ENCODE measurements at regions not wholly inside any gene's neighbourhood (a gene's known extent, or its start where the extent isn't known, plus 50 kb on each side); places are given as distances from the start of the nearest gene placed in this dataset.
"Not testable (repeated sequence)": the region's sequence is repeated elsewhere in the genome, so short reads cannot be mapped to it uniquely, and the experiment has no call there.

DNA sequence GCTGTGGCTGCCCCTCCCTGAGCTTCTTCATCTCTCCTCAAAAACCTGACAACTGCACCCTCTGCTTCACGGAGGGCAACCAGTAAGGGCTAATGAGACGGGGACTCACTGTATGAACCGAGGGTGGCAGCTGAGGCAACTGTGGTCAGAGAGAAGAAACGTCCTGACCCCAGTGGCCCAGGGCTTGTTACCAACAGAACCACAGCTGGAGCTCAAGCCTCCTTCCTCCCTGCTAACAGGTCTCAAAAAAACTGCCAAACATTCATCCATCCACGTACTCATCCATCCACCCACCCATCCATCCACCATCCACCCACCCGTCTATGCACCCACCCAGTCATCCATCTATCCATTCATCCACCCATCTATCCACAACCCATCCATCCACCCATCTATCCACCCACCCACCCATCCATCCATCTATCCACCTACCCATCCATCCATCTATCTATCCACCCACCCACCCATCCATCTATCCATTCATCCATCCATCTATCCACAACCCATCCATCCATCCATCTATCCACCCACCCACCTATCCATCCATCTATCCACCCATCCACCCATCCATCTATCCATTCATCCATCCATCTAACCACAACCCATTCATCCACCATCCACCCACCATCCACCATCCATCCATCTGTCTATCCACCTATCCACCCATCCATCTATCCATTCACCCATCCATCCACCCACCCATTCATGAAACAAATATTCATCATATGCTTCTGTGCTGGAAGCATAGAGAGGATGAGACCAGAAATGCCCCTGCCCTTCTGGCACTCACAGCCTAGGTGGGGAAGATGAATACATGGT lies 111.7 kb downstream of the PDGFA start:
- no peak for DNase-seq (ENCODE audit: extremely low read depth, low read depth, low spot score)

GRCh38 chr7:408751-409311 lies 110.8 kb downstream of the PDGFA start:
- no peak for DNase-seq (ENCODE audit: extremely low read depth, low read depth, low spot score)

GRCh38 chr7:409339-410281 lies 110.0 kb downstream of the PDGFA start:
- no peak for DNase-seq (ENCODE audit: extremely low read depth, low read depth, low spot score)

- DNase-seq (ENCODE audit: extremely low read depth, low read depth, low spot score), result no peak
These were observed 109.2 kb downstream of the PDGFA start for GRCh38 chr7:410395-410910.

- DNase-seq (ENCODE audit: extremely low read depth, low read depth, low spot score), result not testable (repeated sequence)
These were observed 108.5 kb downstream of the PDGFA start for GRCh38 chr7:411116-411515.

DNA sequence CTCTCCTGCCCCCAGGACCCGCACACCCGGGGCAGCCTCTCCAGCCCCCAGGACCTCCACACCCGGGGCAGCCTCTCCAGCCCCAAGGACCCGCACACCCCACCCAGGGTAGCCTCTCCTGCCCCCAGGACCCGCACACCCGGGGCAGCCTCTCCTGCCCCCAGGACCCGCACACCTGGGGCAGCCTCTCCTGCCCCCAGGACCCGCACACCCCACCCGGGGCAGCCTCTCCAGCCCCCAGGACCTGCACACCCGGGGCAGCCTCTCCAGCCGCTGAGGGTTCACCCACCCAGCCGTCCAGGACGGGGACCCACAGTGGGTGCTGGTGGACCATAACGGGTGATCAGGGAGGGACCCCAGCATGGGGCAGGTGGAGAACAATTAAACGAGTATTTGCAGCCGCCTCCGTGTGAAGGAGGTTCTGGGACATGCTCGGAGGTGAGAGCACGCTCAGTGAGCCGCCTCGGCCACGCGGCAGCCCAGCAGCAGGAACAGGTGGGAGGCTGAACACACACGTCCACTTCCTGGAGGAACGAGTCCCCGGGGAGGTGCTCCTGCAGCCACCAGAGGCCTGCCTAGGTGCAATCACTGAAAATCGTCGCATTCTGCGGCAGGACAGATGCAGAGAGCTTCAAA lies 107.9 kb downstream of the PDGFA start:
- DNase-seq (ENCODE audit: extremely low read depth, low read depth, low spot score), result no peak

GRCh38 chr7:412313-412710 lies 107.3 kb downstream of the PDGFA start:
- no peak for DNase-seq (ENCODE audit: extremely low read depth, low read depth, low spot score)

- DNase-seq (ENCODE audit: extremely low read depth, low read depth, low spot score), result no peak
These were observed 104.7 kb downstream of the PDGFA start for GRCh38 chr7:414681-415560.

GRCh38 chr7:415646-416525 lies 103.8 kb downstream of the PDGFA start:
- DNase-seq (ENCODE audit: extremely low read depth, low read depth, low spot score), result no peak

- no peak for DNase-seq (ENCODE audit: extremely low read depth, low read depth, low spot score)
These were observed 102.7 kb downstream of the PDGFA start for GRCh38 chr7:416761-417624.

GRCh38 chr7:417625-417889 lies 102.1 kb downstream of the PDGFA start:
- DNase-seq (ENCODE audit: extremely low read depth, low read depth, low spot score), result no peak

DNA sequence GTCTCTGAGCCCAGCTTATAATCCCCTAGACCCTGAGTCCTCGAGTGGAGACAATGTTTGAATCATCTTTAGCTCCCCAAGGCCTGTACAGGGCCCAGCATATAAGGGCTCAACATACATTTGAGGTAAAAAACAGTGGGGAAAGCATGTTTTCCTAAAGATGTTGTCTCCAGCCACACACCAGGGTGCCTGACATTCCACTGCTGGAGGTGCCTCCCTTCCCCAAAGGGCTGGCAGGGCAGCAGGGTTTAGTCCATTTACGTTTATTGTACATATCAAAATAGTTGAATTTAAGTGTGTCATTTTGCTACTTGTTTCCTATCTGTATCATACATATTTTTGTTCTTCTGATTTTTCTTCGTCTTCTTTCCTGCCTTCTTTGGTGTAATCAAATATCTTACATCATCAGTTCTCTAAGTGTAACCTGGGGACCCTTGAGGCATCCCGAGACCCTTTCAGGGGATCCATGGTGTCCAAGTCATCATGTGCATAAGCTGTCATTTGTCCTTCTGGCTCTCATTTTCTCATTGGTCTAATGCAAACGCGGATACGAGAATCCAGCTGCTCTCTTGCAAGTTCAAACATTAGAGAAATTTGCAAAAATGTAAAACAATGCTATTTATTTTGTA lies 101.6 kb downstream of the PDGFA start:
- DNase-seq (ENCODE audit: extremely low read depth, low read depth, low spot score), result no peak

DNA sequence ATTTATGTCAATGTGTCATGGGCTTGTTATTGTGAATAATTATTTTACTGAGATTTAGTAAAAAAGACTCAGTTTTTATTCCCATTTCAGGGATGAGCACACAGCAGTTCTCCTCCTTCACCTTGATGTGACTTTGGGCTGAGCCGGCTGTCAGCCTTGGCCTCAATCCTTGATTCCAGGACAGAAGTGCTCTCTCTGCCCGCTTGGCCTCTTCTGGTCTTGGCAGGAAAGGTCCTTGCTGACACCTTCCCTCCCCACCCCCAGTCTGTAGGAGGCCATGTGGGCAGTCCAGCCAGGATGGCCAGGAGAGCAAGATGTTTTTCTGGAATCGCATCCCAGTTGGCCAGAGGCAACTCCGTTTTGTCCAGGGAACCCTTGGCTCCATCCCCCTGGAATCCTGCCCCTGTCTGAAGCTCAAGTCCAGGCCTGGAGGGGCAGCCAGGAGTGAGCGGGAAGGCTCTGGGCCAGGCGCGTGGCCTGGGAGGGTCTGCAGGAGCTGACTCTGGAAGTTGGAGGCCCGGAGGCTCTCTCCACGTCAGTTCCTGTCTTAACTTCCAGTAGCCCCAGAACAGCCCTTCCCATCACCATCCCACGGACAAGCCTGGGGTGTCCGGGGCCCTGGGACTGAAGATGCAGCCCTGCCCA lies 100.9 kb downstream of the PDGFA start:
- no peak for DNase-seq (ENCODE audit: extremely low read depth, low read depth, low spot score)

DNA sequence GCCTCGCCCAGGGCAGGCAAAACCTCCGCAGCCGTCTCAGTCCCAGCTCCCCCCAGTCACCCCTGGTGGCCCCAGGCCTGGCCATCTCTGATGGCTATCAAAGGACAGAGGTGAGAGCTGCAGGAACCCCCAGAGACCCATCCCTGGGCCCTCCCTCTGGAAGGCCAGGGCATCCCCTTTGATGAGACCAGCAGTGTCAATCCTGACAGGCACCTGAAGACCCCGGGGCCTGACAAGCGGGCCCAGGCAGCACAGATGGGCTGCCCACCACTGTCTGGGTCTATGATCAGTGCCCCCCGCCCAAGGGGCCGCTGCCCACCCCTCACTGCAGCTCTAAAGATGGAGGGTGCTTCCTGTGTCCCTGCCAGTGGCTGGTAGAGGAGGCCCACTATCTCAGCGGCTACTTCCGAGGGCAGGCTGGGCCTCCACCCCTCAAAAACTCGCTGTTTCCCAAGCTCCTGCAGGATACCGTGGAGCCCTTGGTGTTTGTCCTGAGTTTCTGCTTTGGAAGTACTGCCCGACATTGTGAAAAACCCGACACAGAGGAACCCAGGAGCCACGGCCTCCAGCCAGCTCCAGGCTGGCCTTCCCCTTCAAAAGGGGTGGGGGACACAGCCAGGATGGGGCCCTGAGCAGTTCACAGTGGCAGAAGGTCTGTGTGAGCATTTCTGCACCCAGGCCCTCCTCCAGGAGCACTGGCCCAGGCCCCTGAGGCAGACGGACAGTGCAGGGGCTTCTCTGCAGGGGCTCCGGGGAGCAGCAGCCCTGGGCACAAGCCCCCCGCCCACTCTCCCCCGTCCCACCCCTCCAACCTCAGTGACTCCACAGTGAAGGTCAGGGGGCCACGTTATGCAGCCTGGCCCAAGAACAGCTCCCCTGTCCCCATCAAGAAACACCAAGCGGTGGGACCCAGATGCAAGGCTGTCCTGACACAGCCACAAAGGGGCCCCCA lies 99.2 kb downstream of the PDGFA start:
- no peak for DNase-seq (ENCODE audit: extremely low read depth, low read depth, low spot score)

- DNase-seq (ENCODE audit: extremely low read depth, low read depth, low spot score), result no peak
These were observed 98.3 kb downstream of the PDGFA start for GRCh38 chr7:421136-421991.

Measured in glomerular endothelial cell (primary cell).